ENCODE measurements at regions not wholly inside any gene's neighbourhood (a gene's known extent, or its start where the extent isn't known, plus 50 kb on each side); places are given as distances from the start of the nearest gene placed in this dataset.

DNA sequence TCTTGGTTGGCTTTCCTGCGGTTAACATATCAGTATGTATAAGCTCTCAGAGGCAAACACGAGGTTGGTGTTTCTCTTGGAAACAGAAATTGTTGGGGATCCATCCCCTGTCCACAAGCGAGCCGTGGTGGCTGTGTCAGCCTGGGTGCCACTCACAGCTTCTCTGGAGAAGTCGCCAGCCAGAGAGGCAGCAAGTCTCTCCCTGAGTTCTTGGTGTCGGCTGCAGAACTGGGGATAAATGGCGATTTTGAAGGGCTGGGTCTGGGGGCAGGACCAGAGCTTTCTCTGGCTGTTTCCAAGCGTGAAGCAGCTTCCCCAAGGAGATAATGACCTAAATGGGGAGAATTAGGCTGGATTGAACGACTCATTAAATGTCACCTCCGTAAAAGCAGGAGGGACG is 335.3 kb downstream of the GLRX3 start:
- no peak for DNase-seq

DNA sequence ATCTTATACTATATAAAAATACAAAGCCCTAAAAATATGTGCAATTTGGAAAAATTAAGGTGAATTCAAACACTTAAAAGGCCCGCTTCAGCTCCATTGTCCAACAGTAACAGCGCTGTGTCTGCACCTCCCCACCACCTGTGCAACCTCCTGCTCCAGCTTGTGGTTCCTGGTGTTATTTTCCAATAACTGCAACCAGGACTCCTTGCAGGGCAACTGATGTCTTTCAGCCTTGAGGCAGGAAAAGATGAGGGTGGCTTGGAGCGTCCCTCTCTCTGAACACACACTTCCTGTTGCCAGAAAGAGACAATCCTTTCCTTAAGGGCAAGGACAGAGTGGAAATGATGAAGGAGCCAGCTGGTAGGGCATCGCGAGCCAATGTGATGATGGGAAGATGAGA is 336.0 kb downstream of the GLRX3 start:
- DNase-seq, result no peak

DNA sequence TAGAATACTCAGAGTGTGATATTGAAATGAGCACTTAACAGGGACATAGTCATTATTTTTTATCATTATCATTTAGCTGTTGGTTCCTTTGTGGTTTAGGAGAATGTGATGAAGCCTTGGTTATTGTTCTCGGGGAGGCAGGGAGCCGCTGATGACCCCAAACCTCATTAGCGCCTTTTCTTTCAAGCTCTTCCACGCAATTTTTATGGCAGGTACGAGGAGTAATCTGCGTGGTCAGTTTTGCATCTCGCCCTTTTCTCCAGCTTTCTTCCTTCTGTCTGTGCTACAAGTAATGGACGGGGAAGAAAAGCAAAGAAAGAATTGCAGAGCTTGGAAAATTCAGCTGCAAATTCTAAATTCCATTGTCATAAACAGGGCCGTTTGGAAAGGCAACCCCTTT is 338.4 kb downstream of the GLRX3 start:
- DNase-seq, result no peak

DNA sequence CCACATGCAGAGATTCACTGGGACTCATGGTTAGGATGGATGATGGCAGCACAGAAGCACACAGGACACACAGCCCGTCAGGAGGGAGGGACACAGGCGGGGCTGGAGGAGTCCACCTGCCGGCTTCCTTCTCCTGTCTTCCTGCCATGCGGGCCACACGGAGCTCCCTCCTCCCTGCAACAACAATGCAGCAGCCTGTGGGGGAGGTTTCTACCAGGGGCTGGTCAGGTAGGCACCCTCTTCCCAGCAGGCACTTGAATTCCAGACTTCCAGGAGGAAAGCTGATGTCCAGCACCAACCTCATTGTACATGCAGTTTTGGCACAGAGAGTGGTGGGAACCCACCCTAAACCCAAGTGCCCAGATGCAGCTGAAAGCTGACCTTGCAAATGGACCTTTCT is 341.2 kb downstream of the GLRX3 start:
- no peak for DNase-seq

DNA sequence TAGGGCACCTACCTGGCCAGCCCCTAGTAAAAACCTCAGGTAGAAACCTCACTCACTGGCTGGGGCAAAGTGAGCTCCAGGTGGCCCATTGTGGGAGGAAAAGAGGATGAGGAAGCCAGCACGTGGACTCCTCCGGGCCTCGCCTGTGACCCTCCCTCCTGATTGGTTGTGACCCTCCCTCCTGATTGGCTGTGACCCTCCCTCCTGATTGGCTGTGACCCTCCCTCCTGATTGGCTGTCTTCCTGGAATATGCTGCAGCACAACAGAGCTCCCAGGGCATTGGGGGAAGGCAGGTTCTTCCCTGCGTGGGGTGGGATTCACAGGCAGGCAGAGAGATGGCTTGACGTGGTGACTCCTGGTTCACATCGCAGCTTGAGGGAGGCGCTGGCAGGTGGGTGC is 343.0 kb downstream of the GLRX3 start:
- no peak for DNase-seq

DNA sequence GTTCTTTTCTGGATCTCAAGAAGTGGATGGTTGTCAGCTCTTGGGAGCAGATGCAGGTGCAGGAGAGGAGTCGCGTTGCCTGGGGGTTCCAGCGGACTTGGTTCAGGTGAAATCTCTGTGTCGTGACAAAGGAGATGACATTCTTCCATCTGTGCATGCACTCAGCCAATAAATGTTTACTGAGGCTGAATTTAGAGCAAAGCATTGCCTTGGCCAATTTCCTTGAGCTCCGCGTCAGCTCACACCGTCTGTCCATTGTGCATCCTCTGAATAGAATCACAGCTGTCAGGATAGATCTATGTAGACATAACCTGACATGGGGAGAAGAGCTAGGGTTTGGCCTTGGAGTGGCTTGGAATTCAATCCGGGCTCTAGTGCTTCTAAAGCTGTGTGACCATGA is 343.7 kb downstream of the GLRX3 start:
- no peak for DNase-seq

DNA sequence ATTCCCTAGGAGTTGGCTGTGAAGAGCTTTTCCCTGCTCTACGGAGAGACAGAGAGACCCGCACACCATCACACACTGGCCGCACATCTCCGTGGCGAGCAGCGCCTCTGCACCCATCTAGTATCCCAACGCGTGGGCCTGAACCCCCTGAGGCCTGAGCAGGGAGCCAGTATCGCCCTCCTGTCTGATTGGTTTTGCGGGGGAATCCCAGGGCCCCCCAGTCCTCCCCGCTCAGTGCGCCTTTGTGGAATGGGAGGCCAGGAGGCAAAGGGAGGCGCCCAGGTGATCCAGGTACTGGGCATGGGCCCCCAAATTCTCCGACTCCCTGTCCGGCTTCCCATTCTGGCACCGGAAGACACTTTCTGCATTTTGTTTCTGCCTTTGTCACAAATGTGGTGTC is 344.3 kb downstream of the GLRX3 start:
- DNase-seq, result no peak

DNA sequence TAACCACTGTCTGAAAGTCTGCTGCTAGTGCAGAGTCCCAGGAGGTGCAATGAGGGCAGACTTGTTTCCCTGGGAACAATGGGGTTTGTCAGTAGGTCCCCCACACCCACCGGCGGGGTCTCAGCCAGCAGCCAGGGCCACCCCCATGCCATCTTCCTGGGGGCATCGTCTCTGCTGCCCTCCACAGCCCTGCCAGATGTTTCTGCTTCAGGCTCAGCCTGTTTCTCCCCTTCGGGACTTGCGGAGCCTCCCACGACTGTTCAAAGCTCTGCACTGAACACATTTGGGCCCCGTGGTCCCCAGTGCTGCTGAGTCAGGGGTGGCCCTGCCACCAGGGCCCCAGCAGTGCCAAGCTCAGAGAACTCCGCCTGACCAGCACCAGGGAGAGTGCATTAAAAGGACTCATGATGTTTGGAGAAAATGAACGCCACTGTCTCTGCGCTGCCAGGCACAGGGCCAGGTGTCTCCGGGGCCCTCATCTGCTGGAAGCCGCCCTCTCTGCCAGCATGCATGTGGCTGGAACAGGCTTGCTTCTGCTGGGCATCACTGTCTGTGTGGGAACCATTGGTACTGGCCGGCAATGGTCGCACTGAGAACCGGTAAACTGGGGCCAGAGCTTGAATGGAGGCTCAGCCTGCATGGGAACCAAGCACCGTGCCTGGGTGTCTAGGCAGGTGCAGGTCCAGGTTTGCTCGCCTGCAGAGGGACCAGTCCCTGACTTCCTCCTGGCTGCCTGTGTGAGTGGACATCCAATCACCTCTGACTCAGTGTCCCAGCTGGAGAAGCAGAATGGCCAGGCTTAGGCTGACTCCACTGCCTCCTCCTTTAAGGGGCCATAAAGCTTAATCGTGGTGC is 345.1 kb downstream of the GLRX3 start:
- no peak for DNase-seq

DNA sequence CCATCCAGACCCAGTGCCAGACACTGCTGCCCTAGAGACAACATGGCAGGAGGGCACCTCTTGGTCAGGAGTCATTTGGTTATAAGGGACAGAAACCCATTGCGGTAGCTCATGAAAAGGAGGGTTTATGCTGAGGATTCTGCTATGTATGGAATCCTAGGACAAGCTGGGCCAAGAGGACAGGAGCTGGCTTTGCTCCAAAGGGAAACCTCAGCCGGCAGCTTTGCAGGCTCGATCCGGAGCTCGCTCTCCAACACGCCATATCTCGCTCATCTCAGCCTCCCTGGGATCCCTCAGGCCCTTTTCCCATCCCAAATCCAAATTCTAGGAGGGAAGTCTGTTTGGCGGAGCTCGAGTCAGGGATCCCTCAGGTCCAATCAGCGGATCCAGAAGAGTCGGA is 345.7 kb downstream of the GLRX3 start:
- DNase-seq, result no peak

DNA sequence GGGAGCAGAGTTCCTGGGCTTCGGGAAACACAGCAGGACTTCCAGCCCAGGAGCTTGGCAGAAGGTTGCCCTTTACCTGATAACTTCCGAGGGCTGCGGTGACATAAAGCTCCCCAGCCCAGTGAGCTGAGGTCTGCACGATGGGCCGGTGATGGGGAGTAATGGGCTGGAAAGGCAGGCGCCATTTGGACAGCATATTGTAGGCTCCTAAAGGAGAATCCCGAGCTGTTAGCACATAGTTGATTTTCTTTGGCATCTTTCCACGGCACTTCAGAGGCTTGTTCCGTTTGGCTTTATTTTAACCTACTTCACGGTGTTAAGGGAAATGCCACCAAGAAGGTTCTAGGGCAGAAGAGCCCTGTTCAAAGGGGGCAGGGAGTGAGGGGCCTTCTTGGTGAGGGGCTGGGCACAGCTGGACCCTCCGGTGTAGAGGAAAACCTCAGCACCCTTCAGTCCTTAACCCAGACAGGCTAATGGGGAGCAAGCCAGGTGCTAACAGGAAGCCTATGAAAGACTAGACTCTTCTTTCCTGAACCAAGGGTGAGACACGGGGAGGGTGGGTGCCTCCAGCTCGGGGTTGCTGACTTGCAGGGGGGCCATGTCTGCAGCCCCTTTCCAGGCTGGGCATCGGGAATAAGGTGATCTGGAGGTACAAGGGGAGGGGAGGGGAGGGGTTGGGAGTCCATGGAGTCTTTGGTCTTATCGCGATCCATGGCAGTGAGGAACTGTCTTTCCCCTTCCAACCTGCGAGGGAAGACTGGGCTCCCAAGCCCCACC is 347.7 kb downstream of the GLRX3 start:
- no peak for DNase-seq

DNA sequence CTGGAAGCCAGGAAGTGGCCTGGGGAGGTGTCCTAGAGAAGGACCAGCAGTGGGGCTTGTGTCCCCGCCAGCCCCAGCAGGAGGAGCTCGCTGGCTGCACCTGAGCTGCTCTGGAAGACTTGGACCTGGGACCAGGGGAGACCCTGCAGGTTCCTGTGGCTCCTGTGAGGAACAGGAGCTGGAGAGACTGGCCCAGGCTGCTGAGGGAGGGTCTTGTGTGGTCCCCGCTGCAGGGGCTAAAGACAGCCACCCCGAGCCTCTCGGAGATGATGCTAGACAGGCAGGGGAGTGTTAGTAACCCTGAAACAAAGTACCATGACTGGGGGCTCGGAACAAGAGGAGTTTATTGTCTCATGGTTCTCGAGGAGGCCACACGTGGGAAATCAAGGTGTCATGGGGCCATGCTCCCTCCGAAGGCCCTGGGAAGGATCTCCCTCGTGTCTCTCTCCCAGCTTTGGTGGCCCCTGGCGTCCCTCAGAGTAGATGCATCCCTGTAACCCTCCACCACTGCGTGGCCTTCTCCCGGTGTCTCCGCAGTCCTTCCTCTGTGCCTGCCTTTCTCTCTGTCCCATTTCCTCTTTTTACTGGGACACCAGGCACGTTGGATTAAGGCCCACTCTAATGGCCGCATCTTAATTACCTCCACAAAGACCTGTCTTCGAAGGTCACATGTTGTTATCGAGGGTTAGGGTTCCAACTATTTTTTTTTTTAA is 348.4 kb downstream of the GLRX3 start:
- DNase-seq, result no peak

DNA sequence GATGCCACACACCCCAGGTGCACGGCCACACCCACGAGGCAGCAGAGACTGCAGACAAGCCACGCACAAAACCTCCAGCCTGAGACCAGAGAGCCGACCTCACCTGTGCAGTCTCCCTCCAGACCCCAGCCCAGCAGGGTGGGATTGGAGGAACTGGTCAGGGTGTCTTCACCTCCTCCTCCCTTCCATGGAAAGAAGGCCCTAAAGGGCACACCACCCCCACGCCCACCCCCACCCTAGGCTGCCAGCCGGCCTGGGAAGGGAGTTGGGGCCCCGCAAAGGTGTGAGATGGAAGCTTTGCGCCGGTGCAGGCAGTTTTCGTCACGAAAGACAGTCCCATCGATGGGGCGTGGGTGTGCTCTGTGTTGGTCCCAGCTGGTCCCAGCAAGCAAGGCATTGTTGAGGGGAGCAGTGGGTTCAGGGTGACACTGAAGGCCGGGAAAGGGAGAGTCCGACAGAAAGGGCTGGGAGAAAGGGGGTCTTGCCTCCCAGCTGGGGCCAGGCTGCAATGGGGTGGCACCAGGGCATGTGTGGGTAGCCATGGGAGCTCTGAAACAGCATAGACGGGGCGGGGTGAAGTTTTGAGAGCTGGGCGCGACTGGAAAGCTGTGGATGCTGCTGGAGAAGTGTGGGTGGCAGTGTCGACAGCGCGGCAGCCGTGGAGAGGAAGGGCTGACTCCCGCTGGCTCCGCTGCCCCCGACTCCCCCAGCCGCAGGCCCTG is 349.2 kb downstream of the GLRX3 start:
- no peak for DNase-seq

DNA sequence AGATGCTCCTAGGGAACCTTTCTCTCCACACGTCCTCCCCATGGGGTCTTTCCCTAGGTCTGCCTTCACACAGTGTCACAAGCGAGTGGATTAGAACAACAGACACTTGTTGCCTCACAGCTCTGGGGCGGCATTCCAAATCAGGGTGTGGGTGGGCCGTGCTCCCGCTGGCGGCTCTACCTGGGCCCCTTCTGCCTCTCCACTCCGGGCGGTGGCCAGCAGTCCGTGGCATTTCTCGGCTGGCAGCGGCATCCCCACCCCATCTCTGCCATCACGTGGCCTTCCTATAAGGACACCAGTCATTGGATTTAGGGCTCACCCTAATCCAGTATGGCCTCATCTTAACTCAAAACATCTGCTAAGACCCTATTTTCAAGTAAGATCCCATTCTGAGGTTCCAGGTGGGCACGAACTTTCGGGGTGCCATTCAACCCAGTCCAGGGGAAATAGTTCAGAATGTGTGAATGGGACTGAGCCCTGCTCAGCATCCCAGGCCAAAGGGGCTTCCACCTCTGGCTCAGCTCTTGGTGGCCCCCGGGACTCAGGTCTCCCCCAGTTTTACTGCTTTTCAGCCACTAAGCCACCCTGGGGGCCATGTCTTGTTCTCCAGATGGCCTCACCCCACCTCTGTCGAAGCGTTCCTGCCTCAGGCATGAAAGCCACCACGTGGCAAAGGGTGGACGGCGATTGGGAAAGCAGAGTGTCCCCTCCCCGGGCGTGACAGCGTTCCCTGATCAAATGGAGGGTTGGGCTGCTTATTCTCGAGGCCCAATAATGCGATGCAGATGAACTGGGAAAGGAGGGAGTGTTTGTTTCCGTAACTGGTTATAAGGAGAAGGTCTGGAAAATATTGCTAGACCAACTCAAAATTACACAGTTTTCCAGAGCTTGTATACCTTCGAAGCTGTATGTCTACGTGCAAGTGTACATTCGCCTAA is 350.0 kb downstream of the GLRX3 start:
- no peak for DNase-seq

DNA sequence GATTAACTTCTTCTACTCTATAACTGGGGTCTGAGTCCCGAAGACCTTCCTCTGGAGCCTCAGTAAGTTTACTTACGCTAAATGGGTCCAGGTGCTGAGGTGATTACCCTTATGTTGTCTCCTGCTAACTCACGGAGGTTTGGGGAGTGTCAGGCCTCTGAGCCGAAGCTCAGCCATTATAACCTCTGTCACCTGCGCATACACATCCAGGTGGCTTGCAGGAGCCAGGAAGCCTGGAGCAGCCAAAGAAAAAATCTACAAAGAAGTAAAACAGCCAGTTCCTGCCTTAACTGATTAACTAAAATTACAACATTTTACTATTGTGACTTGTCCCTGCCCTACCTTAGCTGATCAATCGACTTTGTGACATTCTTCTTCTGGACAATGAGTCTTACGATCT is 350.7 kb downstream of the GLRX3 start:
- no peak for DNase-seq

DNA sequence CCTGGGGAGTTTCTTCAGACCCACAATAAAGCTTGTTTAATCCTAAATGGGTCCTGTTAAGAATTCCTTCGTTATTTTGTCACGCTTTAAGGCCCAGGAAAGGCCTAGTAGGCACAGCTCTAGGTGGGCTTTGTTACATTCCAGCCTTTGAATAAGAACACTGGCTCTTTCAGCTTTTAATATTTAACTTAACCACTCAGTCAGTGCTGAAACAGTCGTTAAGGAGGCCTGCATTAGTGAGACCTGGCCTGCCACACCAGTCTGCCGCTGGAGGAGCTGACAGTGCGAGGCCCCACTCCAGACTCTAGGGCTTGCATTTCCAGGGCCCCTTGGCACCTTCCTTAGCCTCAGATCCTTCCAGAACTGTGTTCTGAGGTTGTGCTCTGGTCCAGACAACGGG is 351.4 kb downstream of the GLRX3 start:
- no peak for DNase-seq

DNA sequence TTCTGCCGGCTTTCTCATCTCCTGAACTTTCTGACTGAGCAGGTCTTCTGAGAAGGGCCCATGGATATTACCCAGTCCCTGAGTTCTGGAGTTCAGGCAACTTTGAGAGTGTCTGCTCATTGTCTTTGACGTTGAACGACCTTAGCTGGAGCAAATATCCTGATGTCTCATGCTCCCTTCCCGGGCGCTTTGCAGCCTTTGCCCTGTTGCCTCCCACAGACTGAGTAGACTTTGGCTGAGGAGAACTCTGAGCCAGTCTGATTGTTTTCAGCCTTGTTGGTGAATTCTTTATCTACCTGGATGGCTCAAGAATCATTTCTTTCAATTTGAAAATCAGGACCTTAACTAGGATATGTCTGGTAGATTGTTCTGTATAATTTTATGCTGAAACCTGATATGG is 353.7 kb downstream of the GLRX3 start:
- no peak for DNase-seq

DNA sequence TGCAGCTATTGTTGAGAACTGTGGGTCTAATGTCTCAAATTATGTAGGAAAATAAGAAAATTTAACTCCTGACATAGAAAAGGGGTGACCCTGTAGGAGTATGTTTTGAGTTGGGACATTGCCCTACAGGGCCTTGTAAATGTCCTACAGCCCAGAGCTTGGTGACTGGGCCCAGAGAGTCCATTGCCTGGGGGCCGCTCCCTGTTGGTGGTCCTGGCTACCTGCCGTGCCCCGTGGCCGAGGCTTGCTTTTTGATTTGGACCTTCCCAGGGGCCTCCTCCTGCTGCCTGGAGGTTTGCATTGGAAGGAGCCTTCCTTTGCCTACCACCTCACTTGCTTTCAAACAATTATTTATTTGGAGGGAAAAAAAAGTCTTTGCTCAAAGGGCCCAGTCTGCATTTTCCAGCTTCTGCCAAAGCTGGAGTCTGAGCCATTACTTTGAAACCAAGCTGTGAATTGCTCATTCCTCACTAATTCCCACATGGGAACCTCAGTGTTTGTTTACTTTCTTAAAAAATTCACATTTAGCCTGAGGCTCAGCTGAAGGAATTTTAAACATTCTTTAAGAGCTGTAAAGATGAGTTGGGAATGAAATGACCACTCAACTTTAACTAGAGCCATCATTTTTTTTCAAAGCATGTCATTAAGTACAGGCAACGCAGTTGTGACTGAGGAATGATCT is 355.0 kb downstream of the GLRX3 start:
- no peak for DNase-seq

DNA sequence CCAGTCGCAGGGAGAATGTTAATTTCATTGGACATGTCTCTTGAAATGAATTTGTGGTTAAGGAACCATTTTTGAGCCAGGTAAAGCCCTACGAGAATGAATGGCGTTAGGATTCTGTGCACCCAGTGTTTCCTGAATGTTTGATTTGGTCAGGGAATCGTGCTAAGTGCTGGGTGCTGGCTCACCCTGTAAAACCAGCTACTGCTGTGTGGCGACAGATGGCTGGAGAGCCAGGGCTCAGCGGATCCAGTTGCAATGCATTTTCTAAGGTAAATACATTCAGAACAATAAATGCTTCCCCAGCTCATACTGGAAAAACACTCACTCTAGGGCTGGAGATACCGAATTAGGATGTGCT is 355.5 kb downstream of the GLRX3 start:
- no peak for DNase-seq

DNA sequence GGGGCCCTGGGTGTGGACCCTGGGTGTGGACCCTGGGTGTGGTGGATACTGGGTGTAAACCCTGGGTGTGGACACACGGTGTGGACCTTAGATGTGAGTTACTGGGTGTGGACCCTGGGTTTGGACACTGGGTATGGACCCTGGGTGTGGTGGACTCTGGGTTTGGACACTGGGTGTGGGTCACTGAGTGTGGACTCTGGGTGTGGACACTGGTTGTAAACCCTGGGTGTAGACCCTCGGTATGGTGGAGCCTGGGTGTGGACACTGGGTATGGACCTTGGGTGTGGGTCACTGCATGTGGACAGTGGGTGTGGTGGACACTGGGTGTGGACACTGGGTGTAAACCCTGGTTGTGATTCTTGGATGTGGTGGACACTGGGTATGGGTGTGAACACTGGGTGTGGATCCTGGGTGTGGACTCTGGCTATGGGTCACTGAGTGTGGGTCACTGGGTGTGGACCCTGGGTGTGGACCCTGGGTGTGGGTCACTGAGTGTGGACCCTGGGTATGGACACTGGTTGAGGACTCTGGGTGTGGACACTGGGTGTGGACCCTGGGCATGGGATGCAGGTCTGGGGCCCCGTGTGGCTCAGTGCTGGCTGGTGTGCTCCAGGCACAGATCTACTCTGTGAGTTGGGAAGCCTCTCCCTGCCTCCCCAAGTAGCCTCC is 356.2 kb downstream of the GLRX3 start:
- DNase-seq, result no peak

DNA sequence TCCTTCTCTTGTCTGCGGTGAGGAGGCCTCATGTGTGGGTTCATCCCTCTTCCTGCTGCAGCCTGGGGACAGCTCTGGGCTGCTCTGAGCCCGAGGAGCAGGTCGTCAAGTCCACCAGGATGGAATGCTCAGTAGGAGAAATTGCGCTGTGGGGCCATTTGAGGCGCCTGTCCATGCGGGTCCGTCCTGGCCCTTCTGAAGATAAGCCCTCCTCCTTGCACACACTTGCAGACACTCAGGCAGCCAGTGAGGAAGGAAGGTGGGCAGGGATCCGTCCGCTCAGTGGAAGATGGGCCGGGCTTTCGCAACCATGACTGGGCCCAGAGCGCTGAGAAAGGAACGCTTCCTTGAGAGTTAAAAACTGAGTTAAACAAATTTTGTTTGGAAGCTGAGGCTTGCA is 356.8 kb downstream of the GLRX3 start:
- no peak for DNase-seq

Measured in suppressor macrophage treated with lipopolysaccharide for 1 hour (primary cell).